HG03439 (cell line): ENCODE measurements at regions not wholly inside any gene's neighbourhood (a gene's known extent, or its start where the extent isn't known, plus 50 kb on each side); places are given as distances from the start of the nearest gene placed in this dataset.

Experiments used
- ATAC-seq: cut with Tn5 transposase; IDR thresholded peaks from one replicate; pipeline ENCODE4 v1.9.1; 2021; ENCODE audit warnings: mild to moderate bottlenecking, moderate library complexity; ENCODE audit not compliant: unreplicated experiment

- ATAC-seq: no peak
These were observed 559.9 kb downstream of the PLPP3 start for GRCh38 chr1:56019472-56019871.

GRCh38 chr1:56017336-56017735, 562.0 kb downstream of the PLPP3 start:
- ATAC-seq: no peak

- no peak for ATAC-seq
These were observed 575.5 kb downstream of the PLPP3 start for GRCh38 chr1:56003846-56004245.

GRCh38 chr1:56002231-56002630, 577.1 kb downstream of the PLPP3 start:
- ATAC-seq: no peak

GRCh38 chr1:56000424-56000823, 578.9 kb downstream of the PLPP3 start:
- no peak for ATAC-seq

- no peak for ATAC-seq
These were observed 581.8 kb downstream of the PLPP3 start for GRCh38 chr1:55997536-55997935.

- ATAC-seq: no peak
These were observed 585.6 kb downstream of the PLPP3 start for GRCh38 chr1:55993646-55994318.

- ATAC-seq: no peak
These were observed 589.4 kb downstream of the PLPP3 start for GRCh38 chr1:55990007-55990406.

GRCh38 chr1:55988963-55989452, 590.4 kb downstream of the PLPP3 start:
- no peak for ATAC-seq

- no peak for ATAC-seq
These were observed 591.7 kb downstream of the PLPP3 start for GRCh38 chr1:55987491-55988249.

- no peak for ATAC-seq
These were observed 593.4 kb downstream of the PLPP3 start for GRCh38 chr1:55986003-55986402.

- ATAC-seq: no peak
These were observed 598.2 kb downstream of the PLPP3 start for GRCh38 chr1:55981010-55981650.

- ATAC-seq: no peak
These were observed 598.8 kb downstream of the PLPP3 start for GRCh38 chr1:55980582-55980981.

- no peak for ATAC-seq
These were observed 604.5 kb downstream of the PLPP3 start for GRCh38 chr1:55974714-55975441.

GRCh38 chr1:55970526-55971110, 608.7 kb downstream of the PLPP3 start:
- ATAC-seq: no peak

GRCh38 chr1:55969322-55969721, 610.0 kb downstream of the PLPP3 start:
- ATAC-seq: no peak

- no peak for ATAC-seq
These were observed 610.7 kb downstream of the PLPP3 start for GRCh38 chr1:55968661-55969060.

- ATAC-seq: no peak
These were observed 613.3 kb downstream of the PLPP3 start for GRCh38 chr1:55965981-55966461.

- ATAC-seq: no peak
These were observed 616.9 kb downstream of the PLPP3 start for GRCh38 chr1:55962472-55962871.

- no peak for ATAC-seq
These were observed 620.2 kb downstream of the PLPP3 start for GRCh38 chr1:55959136-55959548.

GRCh38 chr1:55958498-55958897, 620.9 kb downstream of the PLPP3 start:
- ATAC-seq: no peak
